ENCODE measurements at regions not wholly inside any gene's neighbourhood (a gene's known extent, or its start where the extent isn't known, plus 50 kb on each side); places are given as distances from the start of the nearest gene placed in this dataset.

DNA sequence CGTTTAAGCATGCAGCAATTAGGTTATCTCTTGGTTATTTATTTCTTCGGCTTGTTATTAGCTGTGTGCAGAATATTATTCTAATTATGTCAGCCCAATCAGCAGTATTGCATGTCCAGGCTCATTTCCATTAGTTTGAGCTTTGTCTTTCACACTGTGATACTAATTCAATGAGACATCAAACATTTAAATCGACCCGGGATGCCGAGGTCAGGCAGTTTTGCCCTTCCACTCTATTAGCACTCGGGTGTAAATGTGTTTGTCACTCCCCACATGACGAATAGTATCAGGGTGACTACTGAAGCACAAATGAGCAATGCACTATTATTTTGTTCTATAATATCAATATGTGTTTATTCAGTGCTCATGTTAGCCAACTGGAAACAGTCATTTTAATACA lies 170.9 kb downstream of the ANXA2 start:
- no peak for TF ChIP-seq RFX5 (IDR thresholded peaks at IDR 0.05; ENCODE audit: low read depth, low read length)
- TF ChIP-seq ZBED1 (IDR thresholded peaks at IDR 0.05), result no peak
- no peak for TF ChIP-seq ZNF23 (CRISPR knock-in tag; IDR thresholded peaks at IDR 0.05)

Measured in K562 (cell line).